ENCODE measurements at regions not wholly inside any gene's neighbourhood (a gene's known extent, or its start where the extent isn't known, plus 50 kb on each side); places are given as distances from the start of the nearest gene placed in this dataset.

DNA sequence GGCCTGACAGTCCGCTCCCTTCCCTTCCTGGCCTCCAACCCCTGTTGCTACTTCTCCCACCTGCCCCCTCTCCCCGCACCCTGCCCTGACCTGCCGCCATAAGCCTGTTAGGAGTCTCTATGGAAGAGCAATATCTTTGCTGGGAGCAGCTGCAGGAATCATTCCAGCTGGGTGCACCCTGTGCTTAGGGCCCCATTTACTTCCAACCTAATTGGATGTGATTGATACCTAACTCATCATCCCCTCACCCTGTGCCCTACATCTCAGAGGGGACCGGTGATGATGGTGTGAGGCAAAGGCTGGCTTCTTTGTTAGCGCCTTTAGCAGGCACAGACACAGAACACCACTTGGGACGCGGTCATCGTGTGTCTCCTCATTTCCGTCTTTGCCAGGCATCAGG, 80.0 kb upstream of the FAM180A start:
- no peak for DNase-seq (ENCODE audit: low read depth)

- no peak for DNase-seq (ENCODE audit: low read depth)
Observed at GRCh38 chr7:135827391-135827790, 78.8 kb upstream of the FAM180A start.

GRCh38 chr7:135825406-135825805, 76.8 kb upstream of the FAM180A start:
- no peak for DNase-seq (ENCODE audit: low read depth)

DNA sequence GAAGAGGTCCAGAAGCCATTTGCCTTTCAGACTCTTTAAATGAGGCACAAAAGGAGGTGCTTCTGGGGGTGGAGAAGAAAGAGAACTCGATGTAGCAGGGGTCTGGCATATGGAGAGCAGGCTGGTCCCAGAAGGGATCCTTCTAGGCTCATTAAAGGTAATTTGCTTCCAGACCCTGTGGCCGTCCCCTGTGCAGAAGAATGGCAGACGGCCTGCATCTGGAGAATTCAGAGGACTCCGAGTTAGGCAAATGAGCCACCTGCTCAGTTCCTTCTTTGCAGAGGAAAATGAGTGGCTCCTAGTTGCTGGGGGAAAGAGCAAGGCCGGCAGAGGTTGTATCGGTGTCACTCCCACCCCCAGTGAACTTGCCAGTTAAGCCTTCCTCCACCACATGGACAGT, 73.8 kb upstream of the FAM180A start:
- DNase-seq (ENCODE audit: low read depth) = no peak

- DNase-seq (ENCODE audit: low read depth) = no peak
Observed at GRCh38 chr7:135817583-135817982, 69.0 kb upstream of the FAM180A start.

DNA sequence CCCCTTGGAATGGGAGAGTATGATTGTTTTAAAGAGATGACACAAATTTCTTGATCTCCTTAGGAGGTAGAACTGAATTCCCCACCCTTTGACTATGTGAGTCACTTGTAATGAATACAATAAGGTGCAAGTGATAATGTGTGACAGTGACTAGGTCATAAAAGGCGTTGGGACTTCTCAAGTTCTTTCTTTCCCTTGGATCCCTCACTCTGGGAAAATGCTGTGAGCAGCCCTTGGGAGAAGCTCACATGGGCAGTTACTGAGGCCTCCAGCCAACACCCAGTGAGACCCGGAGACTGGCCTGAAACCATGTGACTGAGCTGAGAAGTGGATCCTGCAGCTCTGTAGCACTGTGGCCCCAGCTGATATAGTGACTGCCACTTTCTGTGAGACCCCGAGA, 66.4 kb upstream of the FAM180A start:
- DNase-seq (ENCODE audit: low read depth) = no peak

- no peak for DNase-seq (ENCODE audit: low read depth)
Observed at GRCh38 chr7:135812148-135812547, 63.5 kb upstream of the FAM180A start.

DNA sequence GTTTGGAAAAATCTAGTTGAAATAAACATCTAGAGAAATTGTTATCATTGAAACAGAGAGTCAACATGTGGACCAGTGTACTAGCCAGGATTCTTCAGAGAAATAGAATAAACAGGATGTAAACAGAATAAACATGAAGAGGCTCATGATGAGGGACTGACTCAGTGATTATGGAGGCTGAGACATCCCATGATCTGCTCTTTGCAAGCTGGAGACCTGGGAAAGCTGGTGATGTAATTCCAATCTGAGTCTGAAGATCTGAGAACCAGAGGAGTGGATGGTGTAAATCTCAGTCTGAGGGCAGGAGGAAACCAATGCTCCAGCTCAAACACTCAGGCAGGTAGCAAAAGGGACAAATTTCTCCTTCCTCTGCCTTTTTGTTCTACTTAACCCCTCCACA, 62.9 kb upstream of the FAM180A start:
- no peak for DNase-seq (ENCODE audit: low read depth)

DNA sequence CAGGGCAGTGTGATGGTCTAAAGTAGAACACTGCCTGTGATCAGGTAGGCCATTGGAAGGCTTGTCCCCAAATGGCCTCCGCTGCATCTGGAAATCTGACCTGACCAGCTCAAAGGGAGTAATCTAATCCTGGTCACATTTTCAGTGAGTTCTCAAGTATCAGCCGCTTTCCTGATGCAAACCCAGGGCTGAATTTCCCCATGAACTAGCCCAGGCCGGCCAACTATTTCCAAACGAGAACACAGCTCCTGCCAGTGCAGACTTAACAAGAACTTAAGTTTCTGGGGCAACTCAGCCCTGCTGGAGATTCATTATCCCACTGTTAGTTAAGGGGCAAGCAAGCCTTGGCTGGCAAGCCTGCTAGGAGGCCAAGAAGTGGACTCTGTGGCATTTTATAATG, 59.6 kb upstream of the FAM180A start:
- DNase-seq (ENCODE audit: low read depth) = no peak

DNA sequence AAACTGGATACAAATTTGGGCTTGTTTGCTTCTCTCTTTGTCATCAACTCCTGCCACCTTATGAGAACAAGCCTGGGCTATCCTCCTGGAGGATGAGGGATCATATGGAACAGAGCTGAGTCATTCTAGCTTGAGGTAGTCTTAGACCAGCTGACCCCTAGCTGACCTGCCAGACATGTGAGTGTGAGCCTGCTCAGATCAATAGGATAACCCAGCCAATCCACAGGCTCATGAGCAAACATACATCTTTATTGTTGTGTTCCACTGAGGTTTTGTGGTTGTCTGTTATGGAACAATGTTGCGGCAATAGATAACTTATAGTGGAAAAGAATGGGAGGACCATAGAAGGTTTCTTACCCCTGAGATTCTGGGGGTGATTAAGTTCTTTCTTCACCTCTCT, 54.5 kb upstream of the FAM180A start:
- DNase-seq (ENCODE audit: low read depth) = no peak

GRCh38 chr7:135802697-135803096, 54.1 kb upstream of the FAM180A start:
- DNase-seq (ENCODE audit: low read depth) = no peak

DNA sequence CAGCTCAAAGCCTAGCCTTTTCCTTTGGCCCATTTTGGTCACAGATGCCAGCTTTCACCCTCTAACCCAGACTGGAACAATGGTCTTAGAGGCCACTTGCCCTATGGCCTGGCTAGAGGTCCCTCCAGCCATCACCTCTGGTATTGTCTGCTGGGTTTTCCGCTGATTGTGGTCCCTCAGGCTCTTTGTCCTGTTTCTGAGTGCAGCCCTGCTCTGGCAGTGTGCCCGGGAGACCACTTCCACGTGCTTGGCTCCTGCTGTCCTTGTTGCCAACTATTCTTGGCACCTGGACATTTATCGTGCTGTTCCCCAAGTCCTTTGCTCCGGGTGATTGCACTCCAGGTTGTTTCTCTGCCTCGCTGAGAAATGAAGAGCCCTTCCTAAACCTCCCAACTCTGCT, 53.3 kb upstream of the FAM180A start:
- DNase-seq (ENCODE audit: low read depth) = no peak

GRCh38 chr7:135801045-135801693, 52.6 kb upstream of the FAM180A start:
- no peak for DNase-seq (ENCODE audit: low read depth)

- no peak for DNase-seq (ENCODE audit: low read depth)
Observed at GRCh38 chr7:135800560-135800959, 51.9 kb upstream of the FAM180A start.

DNA sequence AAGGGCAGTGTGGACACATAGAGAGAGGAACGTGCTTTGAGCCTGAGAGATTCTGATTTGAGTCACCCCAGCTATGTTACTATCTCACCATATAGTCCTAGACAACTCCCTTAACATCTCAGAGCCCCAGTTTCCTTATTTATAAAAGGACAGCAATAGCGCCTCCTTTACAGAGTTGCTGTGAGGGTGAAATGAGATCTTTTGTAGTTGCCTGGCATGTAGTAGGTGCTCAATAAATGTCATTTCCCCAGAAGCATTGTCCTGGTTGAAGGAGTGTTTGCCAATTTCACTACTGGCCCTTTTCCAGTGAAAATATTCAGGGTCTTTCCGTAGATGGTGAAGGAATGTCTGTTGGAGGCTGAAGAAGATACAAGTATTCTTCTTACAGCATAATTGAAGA, 51.3 kb upstream of the FAM180A start:
- DNase-seq (ENCODE audit: low read depth) = no peak

All from GM04503 (cell line).